RWPE2 (cell line): ENCODE measurements at regions not wholly inside any gene's neighbourhood (a gene's known extent, or its start where the extent isn't known, plus 50 kb on each side); places are given as distances from the start of the nearest gene placed in this dataset.

ENCODE experiments used
- ATAC-seq: fragments of 200-7000 bp; cut with Tn5 transposase; 3 replicates; pipeline ENCODE4 v1.9.1; 2021; ENCODE audit warnings: low read depth
- DNase-seq: peaks from one replicate; pipeline ENCODE4 v3.0.0-alpha.2; 2020; ENCODE audit warnings: low spot score
- H3K27ac ChIP-seq: fragments of 450-650 bp; 2 replicates; pipeline ENCODE4 v1.5.1; 2017; ENCODE audit warnings: mild to moderate bottlenecking; ENCODE audit not compliant: poor library complexity, severe bottlenecking
- H3K27me3 ChIP-seq: fragments of 250-450 bp; sonication (Bioruptor Pico); 2 replicates; pipeline ENCODE4 v1.5.1; 2021; ENCODE audit warnings: mild to moderate bottlenecking, moderate library complexity; ENCODE audit not compliant: insufficient read depth, poor library complexity, severe bottlenecking
- H3K36me3 ChIP-seq: fragments of 250-450 bp; sonication (Bioruptor Pico); 2 replicates; pipeline ENCODE4 v1.5.1; 2020; ENCODE audit warnings: low read depth, mild to moderate bottlenecking, moderate library complexity
- H3K4me1 ChIP-seq: fragments of 250-450 bp; sonication (Bioruptor Pico); 2 replicates; pipeline ENCODE4 v1.5.1; 2021; ENCODE audit warnings: mild to moderate bottlenecking, moderate library complexity; ENCODE audit not compliant: insufficient read depth, poor library complexity, severe bottlenecking
- H3K4me3 ChIP-seq: fragments of 250-450 bp; sonication (Bioruptor Pico); 2 replicates; pipeline ENCODE4 v1.5.1; 2021; ENCODE audit warnings: mild to moderate bottlenecking, moderate library complexity; ENCODE audit not compliant: severe bottlenecking
- H3K9me3 ChIP-seq: fragments of 250-450 bp; sonication (Bioruptor Pico); 2 replicates; pipeline ENCODE4 v1.5.1; 2021; ENCODE audit warnings: mild to moderate bottlenecking, moderate library complexity; ENCODE audit not compliant: severe bottlenecking
- TF ChIP-seq, protein P1 (sequence below): fragments of 450-650 bp; IDR thresholded peaks from one replicate; pipeline ENCODE4 v1.5.1; 2017; ENCODE audit warnings: mild to moderate bottlenecking, moderate library complexity; ENCODE audit not compliant: poor library complexity, severe bottlenecking

DNA sequence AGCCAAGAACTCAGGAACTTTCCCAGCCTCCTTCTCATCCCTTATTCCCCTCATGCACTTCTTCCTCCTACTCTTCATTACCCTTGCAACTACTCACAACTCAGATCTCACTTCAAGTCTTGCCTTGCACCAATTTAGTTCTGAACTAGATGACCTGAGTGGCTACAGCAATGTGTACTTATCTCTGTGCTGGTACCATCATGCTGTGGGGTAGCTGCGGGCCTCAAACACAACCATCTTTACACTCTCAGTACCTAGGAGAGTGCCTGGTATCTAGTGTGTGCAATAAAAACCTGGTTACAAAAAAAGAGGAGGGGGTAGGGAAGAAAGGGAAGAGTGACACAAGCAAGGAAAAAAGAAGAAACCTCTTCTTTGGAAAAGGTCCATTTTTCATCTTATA is 219.0 kb downstream of the SPTSSA start:
- DNase-seq (no peak), ATAC-seq (no peak)
- Histone ChIP-seq H3K9me3 (no peaks in the 10 kb centered on the region), H3K27ac (no peak overlapping the region), H3K27me3 (no peaks in the 10 kb centered on the region), H3K36me3 (no peaks in the 10 kb centered on the region), H3K4me3 (no peak overlapping the region), H3K4me1 (no peaks in the 10 kb centered on the region)
- TF ChIP-seq, protein P1, sequence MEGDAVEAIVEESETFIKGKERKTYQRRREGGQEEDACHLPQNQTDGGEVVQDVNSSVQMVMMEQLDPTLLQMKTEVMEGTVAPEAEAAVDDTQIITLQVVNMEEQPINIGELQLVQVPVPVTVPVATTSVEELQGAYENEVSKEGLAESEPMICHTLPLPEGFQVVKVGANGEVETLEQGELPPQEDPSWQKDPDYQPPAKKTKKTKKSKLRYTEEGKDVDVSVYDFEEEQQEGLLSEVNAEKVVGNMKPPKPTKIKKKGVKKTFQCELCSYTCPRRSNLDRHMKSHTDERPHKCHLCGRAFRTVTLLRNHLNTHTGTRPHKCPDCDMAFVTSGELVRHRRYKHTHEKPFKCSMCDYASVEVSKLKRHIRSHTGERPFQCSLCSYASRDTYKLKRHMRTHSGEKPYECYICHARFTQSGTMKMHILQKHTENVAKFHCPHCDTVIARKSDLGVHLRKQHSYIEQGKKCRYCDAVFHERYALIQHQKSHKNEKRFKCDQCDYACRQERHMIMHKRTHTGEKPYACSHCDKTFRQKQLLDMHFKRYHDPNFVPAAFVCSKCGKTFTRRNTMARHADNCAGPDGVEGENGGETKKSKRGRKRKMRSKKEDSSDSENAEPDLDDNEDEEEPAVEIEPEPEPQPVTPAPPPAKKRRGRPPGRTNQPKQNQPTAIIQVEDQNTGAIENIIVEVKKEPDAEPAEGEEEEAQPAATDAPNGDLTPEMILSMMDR: no peak

DNA sequence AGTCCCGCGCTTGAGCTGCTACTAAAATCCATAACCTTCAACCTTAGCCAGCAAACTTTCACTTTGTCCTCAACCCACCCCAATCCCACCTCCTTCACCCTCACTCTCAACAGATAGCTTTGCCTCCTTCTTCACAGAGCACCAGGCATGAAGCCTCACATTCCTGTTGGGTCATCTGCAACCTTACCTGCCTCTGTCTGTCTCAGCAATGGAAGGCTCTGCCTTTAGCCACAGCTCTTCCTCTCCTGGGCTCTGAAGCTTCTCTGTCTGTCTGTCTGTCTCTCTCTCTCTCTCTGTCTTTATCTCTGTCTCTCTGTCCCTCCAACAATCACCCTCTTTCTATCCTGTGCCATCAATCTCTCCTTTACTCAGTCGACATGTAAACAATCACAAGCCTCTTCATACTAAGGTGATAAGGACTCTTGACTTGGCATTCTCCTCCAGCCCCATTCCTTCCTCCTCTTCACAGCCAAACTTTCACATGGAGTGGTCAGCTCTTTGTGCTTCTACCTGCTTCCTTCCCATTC is 220.8 kb downstream of the SPTSSA start:
- H3K9me3 ChIP-seq: no peaks in the 10 kb centered on the region
- H3K36me3 ChIP-seq: no peaks in the 10 kb centered on the region

DNA sequence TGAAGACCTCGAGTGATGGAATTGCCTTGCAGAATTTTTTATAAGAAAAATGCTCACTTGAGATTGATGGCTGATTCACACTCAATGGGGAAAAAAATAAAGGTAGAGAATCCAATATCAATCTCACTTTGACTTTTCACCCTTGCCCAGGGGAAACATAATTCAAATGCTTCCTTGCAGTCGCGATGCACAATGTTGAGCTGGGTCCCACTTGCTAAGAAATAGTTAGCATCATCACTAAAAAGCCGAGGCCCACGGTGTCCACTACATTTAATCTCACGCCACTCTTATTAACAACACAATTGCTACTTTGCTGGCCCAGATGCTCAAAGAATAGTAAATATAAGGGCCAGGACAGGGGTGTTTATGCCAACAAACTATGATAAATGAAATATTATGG is 223.4 kb downstream of the SPTSSA start:
- Histone ChIP-seq H3K27me3 (no peaks in the 10 kb centered on the region), H3K27ac (no peak overlapping the region), H3K4me1 (peaks cover 5% of the 10 kb centered on the region), H3K9me3 (no peaks in the 10 kb centered on the region), H3K4me3 (no peak overlapping the region), H3K36me3 (no peaks in the 10 kb centered on the region)
- TF ChIP-seq, protein P1: no peak
- ATAC-seq: no peak
- DNase-seq: no peak

More for the DNA sequence above, 220.8 kb downstream of the SPTSSA start:
- no peak for DNase-seq
- H3K27ac ChIP-seq: no peak overlapping the region
- no peak overlapping the region for H3K4me3 ChIP-seq
- no peak for ATAC-seq
- no peaks in the 10 kb centered on the region for H3K27me3 ChIP-seq
- peaks cover 5% of the 10 kb centered on the region for H3K4me1 ChIP-seq
- TF ChIP-seq, protein P1: no peak

DNA sequence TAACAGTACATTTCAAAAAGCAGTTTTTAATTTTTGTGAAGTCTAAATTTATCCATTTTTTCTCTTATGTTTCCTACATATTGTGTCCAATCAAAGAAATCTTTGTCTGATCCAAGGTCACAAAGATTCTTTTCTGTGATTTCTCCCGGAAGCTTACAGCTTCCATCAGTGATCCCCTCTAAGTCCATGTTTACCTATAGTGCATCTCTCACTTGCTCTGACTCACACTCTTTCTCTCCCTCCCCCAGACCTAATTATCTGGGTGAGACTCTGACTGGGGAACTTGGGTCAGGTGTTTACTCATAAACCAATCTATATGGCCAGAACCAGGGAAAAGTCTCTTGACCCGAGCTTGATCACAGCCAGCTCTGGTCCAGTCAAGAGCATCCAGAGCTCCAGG is 224.4 kb downstream of the SPTSSA start:
- no peak for ATAC-seq
- Histone ChIP-seq H3K27ac (no peak overlapping the region), H3K4me1 (peaks cover 5% of the 10 kb centered on the region), H3K4me3 (no peak overlapping the region), H3K9me3 (no peaks in the 10 kb centered on the region), H3K27me3 (no peaks in the 10 kb centered on the region), H3K36me3 (no peaks in the 10 kb centered on the region)
- DNase-seq: no peak
- TF ChIP-seq, protein P1: no peak

DNA sequence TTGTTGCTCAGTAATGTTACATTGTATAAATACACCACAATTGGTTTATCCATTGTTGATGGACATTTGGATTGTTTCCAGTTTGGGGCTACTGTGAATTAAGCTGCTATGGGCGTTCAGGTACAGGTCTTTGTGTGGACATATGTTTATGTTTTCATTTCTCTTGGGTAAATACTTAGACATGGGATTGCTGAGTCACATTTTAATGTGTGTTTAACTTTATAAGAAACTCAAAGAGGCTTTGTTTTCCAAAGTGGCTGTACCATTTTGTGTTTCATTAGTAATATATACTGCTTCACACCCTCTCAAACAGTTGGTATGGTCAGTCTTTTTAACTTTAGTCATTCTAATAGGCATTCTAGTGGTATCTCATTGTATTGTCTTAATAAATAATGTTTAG is 225.0 kb downstream of the SPTSSA start:
- no peak overlapping the region for H3K27ac ChIP-seq
- H3K9me3 ChIP-seq: no peaks in the 10 kb centered on the region
- H3K36me3 ChIP-seq: no peaks in the 10 kb centered on the region
- DNase-seq (no peak), ATAC-seq (peak; percentile 53)
- H3K4me1 ChIP-seq: peaks cover 5% of the 10 kb centered on the region
- TF ChIP-seq, protein P1: no peak
- no peaks in the 10 kb centered on the region for H3K27me3 ChIP-seq
- H3K4me3 ChIP-seq: no peak overlapping the region
